HS-27A (cell line): ENCODE measurements at regions not wholly inside any gene's neighbourhood (a gene's known extent, or its start where the extent isn't known, plus 50 kb on each side); places are given as distances from the start of the nearest gene placed in this dataset.
"Not testable (repeated sequence)": the region's sequence is repeated elsewhere in the genome, so short reads cannot be mapped to it uniquely, and the experiment has no call there.

Experiments used
- DNase-seq: peaks from one replicate; pipeline ENCODE4 v3.0.0-alpha.2; 2012; ENCODE audit warnings: low read depth, missing footprints

- DNase-seq = no peak
Observed at GRCh38 chr2:160803881-160804280, 310.3 kb upstream of the RBMS1 start.

DNA sequence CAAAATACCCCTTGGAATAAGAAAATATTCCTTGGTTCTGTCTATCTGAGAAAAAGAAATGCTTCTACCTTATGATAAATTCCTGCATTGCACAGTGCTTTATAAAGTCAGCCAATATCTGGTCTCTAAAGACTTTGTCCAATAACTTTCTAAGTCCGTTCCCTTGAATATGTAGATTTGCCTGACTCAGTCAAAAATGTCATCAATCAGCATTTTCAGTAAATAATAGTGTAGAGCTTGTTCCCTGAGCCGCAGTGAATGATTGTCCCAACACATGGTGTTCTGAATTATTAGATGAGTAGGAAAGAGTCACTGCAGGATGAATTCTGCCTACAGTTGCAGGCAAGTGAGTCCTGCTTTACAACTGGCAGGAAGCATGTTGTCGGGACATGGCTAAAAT lies 316.8 kb upstream of the RBMS1 start:
- DNase-seq = no peak

DNA sequence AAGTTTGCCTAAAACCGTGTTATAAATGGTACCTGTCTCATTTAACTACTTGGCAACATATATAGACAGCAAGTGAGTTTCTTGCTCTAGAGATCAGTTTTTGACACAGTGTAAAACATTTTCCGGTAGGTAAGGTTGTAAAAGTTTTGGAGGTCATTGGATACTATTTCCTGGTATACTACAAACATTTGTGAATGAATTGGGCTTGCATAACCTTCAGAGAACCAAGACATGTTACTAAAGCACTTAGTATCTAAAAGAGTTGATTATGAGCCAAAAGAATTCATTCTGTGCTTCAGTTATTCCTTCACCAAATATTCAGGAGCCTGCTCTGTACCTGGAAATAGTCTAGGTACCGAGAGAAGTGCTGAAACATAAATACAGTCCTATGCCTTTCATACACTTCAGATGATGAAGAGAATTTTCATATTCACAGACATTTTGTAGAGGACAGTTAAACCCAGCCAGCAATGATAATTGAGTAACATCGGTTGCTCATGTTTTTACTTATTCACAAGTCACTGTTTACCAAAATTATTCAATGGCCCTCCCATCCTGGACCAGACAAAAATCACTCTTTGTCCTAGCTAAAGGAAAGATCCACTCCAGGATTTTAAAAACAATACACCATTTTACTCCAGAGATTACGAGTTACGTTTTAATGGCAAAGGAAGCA lies 319.4 kb upstream of the RBMS1 start:
- DNase-seq = no peak

GRCh38 chr2:160813506-160813858 lies 319.9 kb upstream of the RBMS1 start:
- no peak for DNase-seq

DNA sequence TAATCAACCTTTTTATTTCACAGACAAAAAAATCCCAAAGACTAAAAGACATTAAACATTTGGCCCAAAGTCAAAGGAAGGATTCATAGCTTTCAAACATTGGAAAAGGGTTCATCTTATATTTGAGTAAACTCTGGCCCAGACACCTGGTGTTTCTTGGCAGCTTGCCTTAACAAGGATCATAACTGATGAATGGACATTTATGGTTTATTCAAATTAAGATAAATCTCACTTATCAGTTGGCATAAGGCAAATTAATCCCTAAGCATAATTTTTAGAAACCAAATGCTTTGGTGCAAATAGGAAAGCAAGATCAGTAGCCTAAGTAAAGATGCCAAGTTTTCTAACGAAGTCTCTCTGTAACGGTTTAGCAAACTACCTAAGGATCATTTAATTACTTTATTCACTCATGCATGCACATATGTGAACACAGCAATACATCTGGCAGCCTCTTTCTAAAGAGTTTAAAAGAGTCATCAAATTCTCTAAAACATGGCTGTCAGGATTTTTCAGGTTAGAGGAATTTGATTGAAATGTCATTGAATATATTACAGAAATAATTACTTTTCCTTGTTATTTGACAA lies 323.4 kb upstream of the RBMS1 start:
- DNase-seq = no peak

- no peak for DNase-seq
Observed at GRCh38 chr2:160820691-160821090, 327.1 kb upstream of the RBMS1 start.

- no peak for DNase-seq
Observed at GRCh38 chr2:160822006-160822405, 328.4 kb upstream of the RBMS1 start.

DNA sequence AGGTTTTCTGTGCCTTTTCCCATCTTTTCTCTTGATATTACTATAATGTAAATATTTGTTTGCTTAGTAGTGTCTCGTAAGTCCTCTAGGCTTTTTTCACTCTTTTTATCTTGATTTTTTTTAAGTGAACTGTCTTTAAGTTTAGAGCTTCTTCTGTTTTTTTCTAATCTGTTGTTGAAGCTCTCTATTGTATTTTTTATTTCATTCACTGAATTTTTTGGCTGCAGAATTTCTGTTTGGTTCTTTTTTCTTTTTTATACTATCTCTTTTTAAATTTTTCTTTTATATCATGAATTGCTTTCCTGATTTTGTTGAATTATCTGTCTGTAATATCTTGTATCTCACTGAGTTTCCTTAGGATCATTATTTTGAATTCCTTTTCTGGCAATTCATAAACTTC lies 331.8 kb upstream of the RBMS1 start:
- DNase-seq = no peak

GRCh38 chr2:160826496-160826895 lies 332.9 kb upstream of the RBMS1 start:
- DNase-seq = no peak

DNA sequence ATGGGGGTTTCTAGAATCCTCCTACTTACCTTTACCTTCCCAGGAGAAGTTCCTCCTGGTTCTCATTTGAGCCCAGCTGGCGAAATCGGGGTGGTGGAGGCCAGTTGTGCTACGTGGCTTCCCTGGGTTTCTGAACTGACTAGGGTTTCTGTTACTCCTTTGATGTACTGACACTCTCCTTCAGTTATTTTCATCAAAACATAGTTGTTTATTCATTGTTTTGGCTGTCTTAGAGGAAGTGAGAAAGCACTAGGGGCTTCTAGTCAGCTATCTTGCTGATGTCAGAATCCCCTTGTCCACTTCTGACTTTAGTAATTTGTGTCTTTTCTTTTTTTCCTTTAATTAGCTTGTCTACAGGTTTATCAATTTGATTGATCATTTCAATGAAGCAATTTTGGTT lies 332.2 kb upstream of the TANK start:
- DNase-seq = no peak

DNA sequence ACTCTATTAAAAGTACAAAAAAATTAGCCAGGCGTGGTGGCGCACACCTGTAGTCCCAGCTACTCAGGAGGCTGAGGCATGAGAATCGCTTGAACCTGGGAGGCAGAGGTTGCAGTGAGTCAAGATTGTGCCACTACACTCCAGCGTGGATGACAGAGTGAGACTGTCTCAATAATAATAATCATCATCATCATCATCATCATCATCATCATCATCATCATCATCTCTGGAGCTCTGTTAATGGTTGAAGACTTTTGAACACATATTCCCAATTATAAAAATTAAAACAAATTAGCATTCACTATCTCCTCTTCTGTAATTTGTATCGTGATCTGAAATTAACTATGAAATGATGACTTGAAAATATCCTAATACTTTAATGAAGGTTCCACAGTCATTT lies 327.8 kb upstream of the TANK start:
- DNase-seq = not testable (repeated sequence)

DNA sequence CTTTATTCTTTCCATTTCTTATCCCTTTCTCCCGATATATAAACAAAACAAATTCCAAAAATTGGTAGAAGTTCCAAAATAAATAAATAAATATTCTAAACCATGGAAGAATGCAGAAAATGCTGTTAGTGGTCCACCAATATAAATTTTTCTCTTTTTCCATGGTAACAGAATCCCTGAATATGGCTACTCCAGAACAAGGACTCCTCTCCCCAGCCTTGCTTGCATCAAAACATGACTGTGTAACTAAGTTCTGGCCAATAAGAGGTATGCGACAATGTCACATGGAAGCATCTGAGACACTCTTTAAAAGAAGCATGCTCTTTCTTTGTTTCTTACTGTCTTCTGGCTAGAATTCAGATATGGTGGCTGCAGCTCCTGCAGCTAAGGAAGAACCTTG lies 325.1 kb upstream of the TANK start:
- DNase-seq = no peak

DNA sequence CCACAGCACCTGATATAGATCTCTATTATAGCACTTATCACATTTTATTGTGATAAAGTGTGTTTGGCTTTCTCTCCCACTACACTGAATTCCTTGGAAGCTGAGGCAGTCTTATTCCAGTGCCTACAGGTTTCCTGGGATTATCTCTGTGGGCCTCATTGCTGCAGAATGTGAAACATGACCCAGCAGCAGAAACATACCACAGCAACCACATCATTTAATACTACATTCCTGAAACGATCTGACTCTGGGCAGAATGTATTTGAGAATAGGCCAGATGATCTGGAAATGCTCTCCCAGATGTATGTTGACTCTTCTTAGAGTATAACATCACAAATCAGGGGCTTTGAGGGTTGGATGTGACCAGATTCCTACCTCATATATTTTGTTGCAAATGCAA lies 323.5 kb upstream of the TANK start:
- peak; percentile 83 for DNase-seq

DNA sequence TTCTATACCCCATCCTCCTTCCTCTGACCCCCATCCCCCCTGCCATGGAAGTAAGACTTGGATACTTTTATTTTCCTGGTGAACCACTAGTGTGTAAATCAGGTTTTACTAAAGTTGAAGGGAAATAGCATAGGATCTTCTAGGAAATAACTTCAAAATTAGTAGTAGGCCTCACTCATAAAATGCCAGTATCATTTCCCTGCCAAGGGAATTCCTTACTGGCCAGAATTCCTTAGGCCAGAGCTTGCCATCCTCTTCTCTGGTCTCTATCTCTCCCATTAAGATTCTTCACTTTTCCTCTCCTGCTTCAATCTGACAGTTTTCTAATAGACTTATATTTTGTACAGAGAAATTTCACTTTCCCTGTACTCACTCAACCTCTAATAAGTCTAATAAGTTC lies 322.8 kb upstream of the TANK start:
- DNase-seq = no peak

DNA sequence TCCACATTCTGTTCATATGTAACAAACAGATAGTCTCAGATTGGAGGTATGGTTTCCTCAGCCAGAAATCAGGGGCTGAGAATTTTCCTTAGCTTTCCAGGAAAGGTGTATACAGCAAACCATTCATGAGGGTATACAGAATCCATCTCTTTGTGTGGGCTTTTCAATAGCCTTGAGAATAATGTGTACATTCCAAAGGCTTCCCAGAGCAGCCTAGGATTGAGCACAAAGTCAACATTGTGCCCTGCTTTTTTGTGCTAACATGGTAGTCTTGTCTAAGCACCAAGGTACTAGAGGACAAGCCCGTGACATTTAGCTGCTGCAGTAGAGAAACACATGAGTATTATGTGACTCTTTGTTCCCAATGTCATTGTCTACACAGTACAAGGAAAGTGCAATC lies 322.1 kb upstream of the TANK start:
- no peak for DNase-seq

GRCh38 chr2:160838691-160839090 lies 321.5 kb upstream of the TANK start:
- DNase-seq = no peak

GRCh38 chr2:160842286-160842685 lies 317.9 kb upstream of the TANK start:
- no peak for DNase-seq

- DNase-seq = no peak
Observed at GRCh38 chr2:160859096-160859495, 301.1 kb upstream of the TANK start.

GRCh38 chr2:160862226-160862625 lies 298.0 kb upstream of the TANK start:
- DNase-seq = no peak

DNA sequence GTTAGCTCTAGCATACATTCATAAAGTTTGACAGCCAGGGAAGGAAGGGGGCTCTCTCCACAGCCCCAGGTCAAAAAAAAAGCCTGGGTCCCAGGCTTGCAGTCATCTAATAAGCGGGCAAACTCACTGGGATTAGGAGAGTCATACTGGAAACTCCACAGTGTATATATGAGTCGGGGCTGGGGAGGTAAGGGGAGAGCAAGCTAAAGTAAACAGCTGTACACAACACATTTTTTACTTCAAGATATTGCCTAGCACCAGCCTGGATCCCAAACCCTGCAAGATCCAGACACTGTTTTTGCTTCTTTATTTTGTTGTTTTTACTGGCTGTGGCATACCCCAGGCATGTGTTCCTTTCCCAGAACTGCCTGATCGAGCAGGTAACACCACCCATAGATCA lies 291.3 kb upstream of the TANK start:
- DNase-seq = no peak

- DNase-seq = peak; percentile 1
Observed at GRCh38 chr2:160869411-160869810, 290.8 kb upstream of the TANK start.

GRCh38 chr2:160870729-160871465 lies 289.3 kb upstream of the TANK start:
- DNase-seq = no peak

GRCh38 chr2:160871953-160872352 lies 288.3 kb upstream of the TANK start:
- no peak for DNase-seq

- no peak for DNase-seq
Observed at GRCh38 chr2:160876029-160876428, 284.2 kb upstream of the TANK start.
